Neuronal stem cell (in vitro differentiated cells): ENCODE measurements at regions not wholly inside any gene's neighbourhood (a gene's known extent, or its start where the extent isn't known, plus 50 kb on each side); places are given as distances from the start of the nearest gene placed in this dataset.

Experiments
- DNase-seq: peaks from one replicate; pipeline ENCODE4 v3.0.0-alpha.2; 2013; ENCODE audit warnings: low spot score
- H2AFZ ChIP-seq: one replicate; pipeline ENCODE4 v1.6.1; 2013; ENCODE audit warnings: mild to moderate bottlenecking, low read length, inconsistent platforms
- H2AK5ac ChIP-seq: 2 replicates; pipeline ENCODE4 v1.6.1; 2013; ENCODE audit warnings: low read depth, mild to moderate bottlenecking, inconsistent platforms, low read length, moderate library complexity, mixed read lengths
- H2BK120ac ChIP-seq: 2 replicates; pipeline ENCODE4 v1.6.1; 2013; ENCODE audit warnings: low read depth, mild to moderate bottlenecking, inconsistent platforms, low read length, moderate library complexity, mixed read lengths
- H2BK12ac ChIP-seq: one replicate; pipeline ENCODE4 v1.6.1; 2013; ENCODE audit warnings: low read length, inconsistent platforms
- H2BK15ac ChIP-seq: 2 replicates; pipeline ENCODE4 v1.6.1; 2013; ENCODE audit warnings: mild to moderate bottlenecking, low read length, inconsistent platforms, mixed read lengths
- H2BK5ac ChIP-seq: one replicate; pipeline ENCODE4 v1.6.1; 2013; ENCODE audit warnings: inconsistent platforms, mild to moderate bottlenecking, low read length, moderate library complexity
- H3K14ac ChIP-seq: one replicate; pipeline ENCODE4 v1.6.1; 2013; ENCODE audit warnings: low read length, inconsistent platforms
- H3K18ac ChIP-seq: 2 replicates; pipeline ENCODE4 v1.6.1; 2013; ENCODE audit warnings: low read length, inconsistent platforms
- H3K23ac ChIP-seq: 2 replicates; pipeline ENCODE4 v1.6.1; 2013; ENCODE audit warnings: low read depth, mild to moderate bottlenecking, mixed read lengths, low read length, inconsistent platforms; ENCODE audit not compliant: poor library complexity
- H3K27ac ChIP-seq: replicated peaks from 3 replicates; pipeline ENCODE4 v1.5.1; 2013; ENCODE audit warnings: low read length, inconsistent platforms
- H3K27me3 ChIP-seq, 3 experiments: 2 replicates each; pipeline ENCODE4 v1.6.1; 2013; ENCODE audit warnings: low read length in 3 of 3, mild to moderate bottlenecking in 2 of 3, inconsistent platforms in 1 of 3, low read depth in 1 of 3, mixed read lengths in 1 of 3, moderate library complexity in 1 of 3; ENCODE audit not compliant: control insufficient read depth in 3 of 3, insufficient read depth in 3 of 3
- H3K36me3 ChIP-seq, 2 donors: replicated peaks in 1 of 2; 2 replicates each; pipeline ENCODE4 v1.6.1; 2013; ENCODE audit warnings: low read length in 2 of 2; ENCODE audit not compliant: control insufficient read depth in 2 of 2, insufficient read depth in 2 of 2
- H3K4ac ChIP-seq: 2 replicates; pipeline ENCODE4 v1.6.1; 2013; ENCODE audit warnings: inconsistent platforms, mild to moderate bottlenecking, low read length, moderate library complexity
- H3K4me1 ChIP-seq, 2 donors: 1 replicate in 1 of 2; 2 replicates in 1 of 2; pipeline ENCODE4 v1.6.1; 2013; ENCODE audit warnings: low read length in 2 of 2, low read depth in 1 of 2; ENCODE audit not compliant: control insufficient read depth in 2 of 2, insufficient read depth in 1 of 2
- H3K4me2 ChIP-seq: one replicate; pipeline ENCODE4 v1.6.1; 2013; ENCODE audit warnings: mild to moderate bottlenecking, low read length, inconsistent platforms; ENCODE audit not compliant: insufficient read depth, poor library complexity, severe bottlenecking
- H3K4me3 ChIP-seq, 2 donors: 2 replicates each; pipeline ENCODE4 v1.5.1; 2013; ENCODE audit warnings: low read length in 2 of 2, mild to moderate bottlenecking in 2 of 2, inconsistent platforms in 1 of 2, moderate library complexity in 1 of 2
- H3K79me1 ChIP-seq: one replicate; pipeline ENCODE4 v1.6.1; 2013; ENCODE audit warnings: low read depth, mild to moderate bottlenecking, inconsistent platforms, low read length, moderate library complexity
- H3K9ac ChIP-seq: one replicate; pipeline ENCODE4 v1.6.1; 2013; ENCODE audit warnings: mild to moderate bottlenecking, low read depth, low read length, inconsistent platforms; ENCODE audit not compliant: poor library complexity
- H3K9me3 ChIP-seq, 2 donors: replicated peaks in 1 of 2; 2 replicates each; pipeline versions ENCODE3 to v1.6.1; 2013; ENCODE audit warnings: low read length in 2 of 2, mild to moderate bottlenecking in 2 of 2, inconsistent platforms in 1 of 2, low read depth in 1 of 2, mixed read lengths in 1 of 2, moderate library complexity in 1 of 2; ENCODE audit not compliant: control insufficient read depth in 2 of 2, insufficient read depth in 1 of 2
- H4K8ac ChIP-seq: one replicate; pipeline ENCODE4 v1.6.1; 2013; ENCODE audit warnings: low read depth, mild to moderate bottlenecking, inconsistent platforms, low read length, moderate library complexity
- H4K91ac ChIP-seq: one replicate; pipeline ENCODE4 v1.6.1; 2013; ENCODE audit warnings: low read length, low read depth, mild to moderate bottlenecking, inconsistent platforms; ENCODE audit not compliant: poor library complexity
- WGBS, 2 donors: extraction: QIAGEN DNeasy Blood & Tissue Kit; methylation state at CpG; one replicate each; pipeline ENCODE4 v1.1.7; 2013; ENCODE audit warnings: missing lambda C conversion rate in 2 of 2, mixed read lengths in 1 of 2; ENCODE audit not compliant: insufficient read length in 2 of 2, insufficient replicate concordance in 1 of 2; ENCODE audit errors: extremely low coverage in 2 of 2; 5-methylcytosine and 5-hydroxymethylcytosine counted together

DNA sequence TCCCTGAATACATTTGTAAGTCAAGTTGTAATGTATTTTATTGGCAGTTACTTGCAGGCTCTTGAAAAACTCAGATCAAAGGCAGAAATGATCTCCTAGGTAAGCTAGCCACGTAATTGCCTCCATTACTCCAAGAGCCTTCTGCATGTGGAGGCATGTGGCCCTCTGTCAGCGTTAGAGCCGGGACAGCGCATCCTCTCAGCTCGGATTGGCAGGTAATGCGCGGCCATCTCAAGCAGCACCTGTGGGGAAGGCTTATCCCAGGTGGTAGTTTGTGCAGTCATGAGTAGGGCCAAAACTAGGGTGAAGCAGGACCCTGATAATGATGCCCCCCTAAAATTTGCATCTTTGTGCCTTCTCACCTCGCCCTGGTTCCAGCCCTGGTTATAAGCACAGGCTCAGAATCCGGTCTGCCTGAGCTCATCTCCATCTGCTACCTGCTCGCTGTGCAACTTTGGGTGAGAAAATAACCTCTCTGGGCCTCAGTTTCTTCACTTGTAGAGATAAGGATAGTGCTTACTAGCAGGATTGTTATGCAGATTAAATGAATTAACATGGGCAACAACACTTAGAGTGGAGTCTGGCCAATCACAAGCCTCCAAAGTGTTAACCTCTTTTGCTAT lies 157.5 kb upstream of the PMEPA1 start:
- H2BK120ac ChIP-seq = no peak overlapping the region
- H3K4me3 ChIP-seq = no peak overlapping the region
- WGBS, 2 donors = no CpG with 5 or more reads among the region's 10 CpGs
- no peak overlapping the region for H2AFZ ChIP-seq
- no peak overlapping the region for H2BK15ac ChIP-seq
- no peak overlapping the region for H3K14ac ChIP-seq
- peaks cover 0 to 7% (median 0%) of the 10 kb centered on the region in 3 experiments for H3K27me3 ChIP-seq
- no peaks in the 10 kb centered on the region for H3K4me1 ChIP-seq
- no peak overlapping the region for H3K27ac ChIP-seq
- no peaks in the 10 kb centered on the region for H3K36me3 ChIP-seq
- no peak overlapping the region for H3K18ac ChIP-seq
- H2AK5ac ChIP-seq = no peak overlapping the region
- no peak overlapping the region for H3K9ac ChIP-seq
- peak overlapping the region; percentile 70 for H3K23ac ChIP-seq
- no peak overlapping the region for H3K4ac ChIP-seq
- no peak overlapping the region for H4K8ac ChIP-seq
- H2BK5ac ChIP-seq = no peak overlapping the region
- no peaks in the 10 kb centered on the region for H3K9me3 ChIP-seq
- no peak overlapping the region for H2BK12ac ChIP-seq
- no peak overlapping the region for H3K4me2 ChIP-seq
- no peak for DNase-seq
- H4K91ac ChIP-seq = no peak overlapping the region
- H3K79me1 ChIP-seq = no peaks in the 10 kb centered on the region

DNA sequence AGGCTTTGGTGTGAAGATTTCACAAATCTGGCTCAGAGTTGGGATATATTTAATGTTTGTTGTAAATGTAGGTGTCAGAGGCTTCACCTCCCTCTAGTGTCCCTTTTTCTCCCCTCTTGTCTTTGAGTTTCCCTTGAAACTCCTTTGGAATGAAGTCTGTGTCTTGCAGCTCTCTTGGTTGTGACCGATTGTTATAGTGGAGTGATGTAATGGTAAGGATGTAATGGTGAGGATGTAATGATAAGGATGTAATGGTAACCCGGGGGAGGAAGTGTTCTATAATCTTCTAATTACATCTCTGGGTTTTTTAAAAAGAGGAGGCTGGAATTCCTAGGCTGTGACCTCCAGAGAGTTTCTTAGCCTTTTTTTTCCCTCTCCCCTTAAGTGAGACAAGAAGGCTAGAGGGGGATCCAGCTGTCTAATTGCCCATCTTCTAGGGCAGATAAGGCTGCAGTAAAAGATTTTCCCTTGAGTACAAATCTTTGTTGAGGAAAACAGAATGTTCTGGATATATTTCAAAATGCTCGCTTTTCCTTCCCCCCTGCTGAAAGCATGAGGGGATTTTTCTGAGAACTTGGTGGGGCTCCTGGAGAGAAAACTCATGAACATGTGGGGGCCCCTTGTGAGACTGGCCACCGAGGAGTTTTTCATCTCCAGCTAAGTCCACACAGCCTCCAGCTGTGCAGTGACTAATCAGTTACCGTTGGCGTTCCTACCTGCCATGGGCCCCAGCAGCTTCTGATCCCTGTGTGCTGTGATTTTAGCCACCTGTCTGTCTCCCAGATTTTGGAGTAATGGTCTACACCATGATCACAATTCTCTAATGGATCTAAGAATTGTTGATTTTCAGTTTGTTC lies 156.7 kb upstream of the PMEPA1 start:
- no peak overlapping the region for H3K4me3 ChIP-seq
- H3K9me3 ChIP-seq = no peaks in the 10 kb centered on the region
- no peak overlapping the region for H3K4ac ChIP-seq
- no peak overlapping the region for H3K18ac ChIP-seq
- H3K4me1 ChIP-seq = no peaks in the 10 kb centered on the region
- no peak overlapping the region for H2BK120ac ChIP-seq
- DNase-seq = no peak
- H3K27ac ChIP-seq = no peak overlapping the region
- no peak overlapping the region for H3K4me2 ChIP-seq
- no peaks in the 10 kb centered on the region for H3K36me3 ChIP-seq
- no peak overlapping the region for H4K8ac ChIP-seq
- no peaks in the 10 kb centered on the region for H3K79me1 ChIP-seq
- H4K91ac ChIP-seq = no peak overlapping the region
- no peak overlapping the region for H3K14ac ChIP-seq
- H3K23ac ChIP-seq = no peak overlapping the region
- no peak overlapping the region for H2AFZ ChIP-seq
- WGBS, 2 donors = no CpG with 5 or more reads among the region's 6 CpGs
- no peak overlapping the region for H2AK5ac ChIP-seq
- no peak overlapping the region for H2BK15ac ChIP-seq
- no peak overlapping the region for H2BK12ac ChIP-seq
- H3K27me3 ChIP-seq = peaks cover 0 to 7% (median 0%) of the 10 kb centered on the region in 3 experiments
- no peak overlapping the region for H3K9ac ChIP-seq
- no peak overlapping the region for H2BK5ac ChIP-seq

DNA sequence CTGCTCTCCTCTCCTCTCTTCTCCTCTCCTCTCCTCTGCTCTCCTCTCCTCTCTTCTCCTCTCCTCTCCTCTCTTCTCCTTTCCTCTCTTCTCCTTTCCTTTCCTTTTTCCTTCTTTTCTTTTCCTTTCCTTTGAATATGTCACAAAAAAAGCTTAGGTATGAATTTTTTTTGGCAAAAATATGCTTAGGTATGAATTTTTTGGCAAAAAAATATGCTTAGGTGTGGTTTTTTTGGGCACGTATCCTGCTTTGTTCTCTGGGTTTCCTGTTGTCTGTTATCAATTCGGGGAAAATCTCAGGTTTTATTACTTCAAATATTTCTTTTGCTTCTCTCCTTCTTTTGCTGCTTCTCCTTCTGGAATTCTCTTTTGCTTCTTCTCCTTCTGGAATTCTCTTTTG lies 155.5 kb upstream of the PMEPA1 start:
- Histone ChIP-seq H3K4me1 (no peaks in the 10 kb centered on the region), H2BK12ac (no peak overlapping the region), H3K27ac (no peak overlapping the region), H3K4me2 (no peak overlapping the region), H3K4me3 (no peak overlapping the region), H3K4ac (no peak overlapping the region), H4K91ac (no peak overlapping the region), H3K36me3 (no peaks in the 10 kb centered on the region), H4K8ac (no peak overlapping the region), H2AFZ (no peak overlapping the region), H3K14ac (no peak overlapping the region), H3K27me3 (peaks cover 0 to under 1% (median 0%) of the 10 kb centered on the region in 3 experiments), H3K18ac (no peak overlapping the region), H2BK15ac (no peak overlapping the region), H3K79me1 (no peaks in the 10 kb centered on the region), H2BK5ac (no peak overlapping the region), H2AK5ac (no peak overlapping the region), H3K9me3 (no peaks in the 10 kb centered on the region), H3K23ac (no peak overlapping the region), H2BK120ac (no peak overlapping the region), H3K9ac (no peak overlapping the region)
- DNase-seq = no peak
- no CpG with 5 or more reads among the region's 2 CpGs for WGBS, 2 donors

DNA sequence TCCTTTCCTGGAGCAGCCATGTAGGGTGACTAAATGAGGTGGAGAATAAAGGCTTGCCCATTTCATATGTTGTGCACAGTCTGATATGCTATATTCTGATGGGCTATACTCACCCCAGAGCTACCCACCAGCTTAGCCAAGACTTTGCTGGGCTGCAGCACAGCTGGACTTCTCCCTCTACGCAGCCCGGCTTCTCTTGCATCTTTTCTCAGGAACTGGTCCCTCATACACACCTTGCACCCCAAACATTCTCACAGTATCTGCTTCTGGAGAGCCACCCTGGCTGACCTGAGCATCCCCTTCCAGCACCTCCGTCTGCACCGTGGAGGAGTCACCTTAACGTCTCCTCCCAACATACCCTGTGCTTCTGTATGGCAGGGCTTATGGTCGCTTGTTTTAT lies 150.8 kb upstream of the PMEPA1 start:
- no peak overlapping the region for H3K9ac ChIP-seq
- H3K23ac ChIP-seq = no peak overlapping the region
- no peak overlapping the region for H2BK15ac ChIP-seq
- no peak overlapping the region for H4K91ac ChIP-seq
- no CpG with 5 or more reads among the region's 6 CpGs for WGBS, 2 donors
- no peak overlapping the region for H2AK5ac ChIP-seq
- no peaks in the 10 kb centered on the region for H3K36me3 ChIP-seq
- H3K27me3 ChIP-seq = no peaks in the 10 kb centered on the region
- no peak overlapping the region for H4K8ac ChIP-seq
- H3K4me2 ChIP-seq = no peak overlapping the region
- H3K4me3 ChIP-seq = peak overlapping the region in 1 of 2 donors; percentile 15
- no peak overlapping the region for H3K18ac ChIP-seq
- H3K4me1 ChIP-seq = no peaks in the 10 kb centered on the region
- no peak overlapping the region for H2BK120ac ChIP-seq
- no peaks in the 10 kb centered on the region for H3K79me1 ChIP-seq
- no peaks in the 10 kb centered on the region for H3K9me3 ChIP-seq
- H2AFZ ChIP-seq = no peak overlapping the region
- H3K14ac ChIP-seq = no peak overlapping the region
- H3K27ac ChIP-seq = no peak overlapping the region
- no peak for DNase-seq
- H3K4ac ChIP-seq = no peak overlapping the region
- no peak overlapping the region for H2BK12ac ChIP-seq
- no peak overlapping the region for H2BK5ac ChIP-seq
